OCI-LY7 (cell line): ENCODE measurements at regions not wholly inside any gene's neighbourhood (a gene's known extent, or its start where the extent isn't known, plus 50 kb on each side); places are given as distances from the start of the nearest gene placed in this dataset.

Experiments
- BruUV-seq: library from RNA; stranded (reverse); fragments of 400-500 nt; replicated peaks from 2 replicates; lab custom pipeline; 2021; lab: Mats Ljungman, UMichigan
- CTCF ChIA-PET: fragments of 300-600 bp; sonication (Branson Sonifier 250); formaldehyde crosslinking; loops from one replicate; lab custom pipeline; 2022; ENCODE audit warnings: antibody characterized with exemption; ENCODE audit not compliant: unreplicated experiment; lab: Charles Lee
- POLR2A ChIA-PET: fragments of 300-600 bp; sonication (Branson Sonifier 250); formaldehyde crosslinking; loops from one replicate; lab custom pipeline; 2022; ENCODE audit warnings: antibody characterized with exemption; lab: Charles Lee
- DNase-seq: peaks from one replicate; pipeline ENCODE4 v3.0.0-alpha.2; 2015; ENCODE audit warnings: low spot score
- H2AFZ ChIP-seq: fragments of 200-600 bp; sonication (generic), shearing (Covaris generic); 2 replicates; pipeline ENCODE4 v1.6.1; 2014; ENCODE audit warnings: mild to moderate bottlenecking, antibody characterized with exemption, low read length, moderate library complexity
- H3K27ac ChIP-seq: fragments of 200-600 bp; sonication (generic); 2 replicates; pipeline ENCODE4 v1.5.1; 2014; ENCODE audit warnings: mixed run types, low read depth, mild to moderate bottlenecking, moderate library complexity, low read length, inconsistent platforms; ENCODE audit not compliant: poor library complexity, severe bottlenecking
- H3K36me3 ChIP-seq: fragments of 200-600 bp; sonication (generic); 2 replicates; pipeline ENCODE4 v1.6.1; 2014; ENCODE audit warnings: mild to moderate bottlenecking, antibody characterized with exemption, low read length, moderate library complexity, mixed read lengths; ENCODE audit not compliant: insufficient read depth
- H3K4me1 ChIP-seq: fragments of 200-600 bp; sonication (generic); 2 replicates; pipeline ENCODE4 v1.5.1; 2014; ENCODE audit warnings: mild to moderate bottlenecking, low read length; ENCODE audit not compliant: insufficient read depth, poor library complexity, severe bottlenecking
- H3K4me2 ChIP-seq: fragments of 200-600 bp; sonication (generic); 2 replicates; pipeline ENCODE4 v1.6.1; 2014; ENCODE audit warnings: mild to moderate bottlenecking, low read length
- H3K4me3 ChIP-seq: fragments of 200-600 bp; sonication (generic); 2 replicates; pipeline ENCODE4 v1.5.1; 2014; ENCODE audit warnings: mild to moderate bottlenecking, low read depth, low read length; ENCODE audit not compliant: poor library complexity, severe bottlenecking
- H3K79me2 ChIP-seq: fragments of 200-600 bp; sonication (generic); 2 replicates; pipeline ENCODE4 v1.6.1; 2016; ENCODE audit warnings: low read depth, mild to moderate bottlenecking, low read length, moderate library complexity, mixed read lengths; ENCODE audit not compliant: insufficient read depth
- H3K9me2 ChIP-seq: fragments of 200-600 bp; sonication (generic); 2 replicates; pipeline ENCODE4 v1.6.1; 2016; ENCODE audit warnings: mild to moderate bottlenecking, low read length, mixed read lengths; ENCODE audit not compliant: insufficient read depth
- H3K9me3 ChIP-seq: fragments of 200-600 bp; sonication (generic); 2 replicates; pipeline ENCODE4 v1.6.1; 2014; ENCODE audit warnings: mild to moderate bottlenecking, mixed run types, low read length, mixed read lengths
- H4K20me1 ChIP-seq: fragments of 200-600 bp; sonication (generic); 2 replicates; pipeline ENCODE4 v1.6.1; 2014; ENCODE audit warnings: mild to moderate bottlenecking, antibody characterized with exemption, low read length, moderate library complexity, mixed read lengths; ENCODE audit not compliant: insufficient read depth
- CTCF ChIP-seq: fragments of 200-600 bp; sonication (generic); conservative IDR thresholded peaks from 2 replicates; pipeline ENCODE4 v1.5.1; 2014; ENCODE audit warnings: mild to moderate bottlenecking, antibody characterized with exemption, low read length, moderate library complexity, mixed read lengths
- EZH2phosphoT487 ChIP-seq: fragments of 200-600 bp; sonication (generic); IDR thresholded peaks from 2 replicates; pipeline ENCODE4 v1.6.1; 2018; ENCODE audit warnings: low read depth, borderline replicate concordance, mild to moderate bottlenecking, mixed run types, antibody characterized with exemption, low read length, moderate library complexity, mixed read lengths
- intact Hi-C: fragments of 100-400 bp; cut with micrococcal nuclease; formaldehyde crosslinking; loops from one replicate; pipeline ENCODE4 v1.10.0; 2022; ENCODE audit not compliant: unreplicated experiment

- intact Hi-C loops = no loop called here
- H3K9me2 ChIP-seq = no peaks in the 10 kb centered on the region; the same call in 1 of the 2 replicates
- H3K4me2 ChIP-seq = no peak overlapping the region
- H3K4me3 ChIP-seq = no peak overlapping the region
- POLR2A ChIA-PET = interaction anchor here (1.4 kb wide), 1 partner anchor 8 kb away, joined by 3 read pairs; no protein-coding TSS in a partner anchor
- no peaks in the 10 kb centered on the region for H3K9me3 ChIP-seq
- CTCF ChIA-PET = no interaction called here
- no peaks in the 10 kb centered on the region for H4K20me1 ChIP-seq
- DNase-seq = no peak
- TF ChIP-seq CTCF = no peak
- TF ChIP-seq EZH2phosphoT487 = no peak
- no peaks in the 10 kb centered on the region for H3K4me1 ChIP-seq
- no TSS peak for BruUV-seq
- no peaks in the 10 kb centered on the region for H3K79me2 ChIP-seq
- H3K36me3 ChIP-seq = no peaks in the 10 kb centered on the region
- no peak overlapping the region for H3K27ac ChIP-seq
- no peak overlapping the region for H2AFZ ChIP-seq
Measured at GRCh38 chr3:106617276-106617675, 748.5 kb upstream of the CBLB start.

- ChIA-PET CTCF (no interaction called here), POLR2A (interaction anchor here (0.6 kb wide), 2 partner anchors 10 to 1190 kb away, joined by 3 to 4 read pairs; no protein-coding TSS in a partner anchor)
- Histone ChIP-seq H2AFZ (no peak overlapping the region), H3K4me3 (no peak overlapping the region), H3K9me2 (no peaks in the 10 kb centered on the region; the same call in 1 of the 2 replicates), H4K20me1 (no peaks in the 10 kb centered on the region), H3K4me1 (no peaks in the 10 kb centered on the region), H3K9me3 (0 out of 2 replicates have a peak, but pooled peaks cover 7% of the 10 kb centered on the region), H3K79me2 (no peaks in the 10 kb centered on the region), H3K4me2 (no peak overlapping the region), H3K27ac (no peak overlapping the region), H3K36me3 (no peaks in the 10 kb centered on the region)
- BruUV-seq = no TSS peak
- TF ChIP-seq CTCF (no peak), EZH2phosphoT487 (no peak)
- no peak for DNase-seq
- intact Hi-C loops = loop anchor here (10.0 kb wide), 1 partner anchor 444 kb away; no protein-coding TSS in a partner anchor
Measured at GRCh38 chr3:106620646-106621045, 751.8 kb upstream of the CBLB start.

GRCh38 chr3:106624154-106624553 is 753.1 kb upstream of the CCDC54 start:
- no peak for TF ChIP-seq EZH2phosphoT487
- TF ChIP-seq CTCF = no peak
- Histone ChIP-seq H2AFZ (no peak overlapping the region), H3K4me2 (no peak overlapping the region), H3K36me3 (no peaks in the 10 kb centered on the region), H3K27ac (no peak overlapping the region), H3K79me2 (no peaks in the 10 kb centered on the region), H4K20me1 (no peaks in the 10 kb centered on the region), H3K4me1 (peaks cover 8% of the 10 kb centered on the region), H3K9me2 (no peaks in the 10 kb centered on the region), H3K4me3 (no peak overlapping the region), H3K9me3 (0 out of 2 replicates have a peak, but pooled peaks cover 7% of the 10 kb centered on the region)
- BruUV-seq = no TSS peak
- no peak for DNase-seq
- intact Hi-C loops = loop anchor here (10.0 kb wide), 1 partner anchor 441 kb away; no protein-coding TSS in a partner anchor
- CTCF ChIA-PET = no interaction called here
- POLR2A ChIA-PET = interaction anchor here (0.7 kb wide), 1 partner anchor 1026 kb away, joined by 5 read pairs; no protein-coding TSS in a partner anchor
